ENCODE measurements at regions not wholly inside any gene's neighbourhood (a gene's known extent, or its start where the extent isn't known, plus 50 kb on each side); places are given as distances from the start of the nearest gene placed in this dataset.
"Not testable (repeated sequence)": the region's sequence is repeated elsewhere in the genome, so short reads cannot be mapped to it uniquely, and the experiment has no call there.

DNA sequence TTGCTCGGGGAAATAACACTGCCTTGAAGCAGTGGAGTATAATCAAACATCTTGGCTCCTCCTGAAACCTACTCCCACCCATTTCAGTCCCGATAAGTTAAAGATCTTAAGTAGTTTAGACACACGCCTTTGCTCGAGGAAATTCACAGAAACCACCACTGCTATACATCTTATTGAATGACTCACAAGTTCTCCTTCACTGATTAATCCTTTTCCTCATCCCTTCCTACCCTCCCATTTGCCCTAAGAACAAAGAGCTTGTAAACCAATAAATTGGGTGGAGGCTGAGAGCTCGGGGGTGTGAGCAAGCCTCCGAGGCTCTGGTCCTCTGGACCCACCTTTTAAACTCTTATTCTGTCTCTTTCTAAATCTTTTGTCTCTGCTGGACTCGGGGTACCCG is 86.5 kb downstream of the XCL2 start:
- in situ Hi-C loops (cut with HindIII; ENCODE audit: low sequenced_read_pairs) = not testable (repeated sequence)

- in situ Hi-C loops (cut with HindIII; ENCODE audit: low sequenced_read_pairs) = no loop called here
Measured at GRCh38 chr1:168455764-168456163, 88.0 kb downstream of the XCL2 start.

GRCh38 chr1:168454211-168454815 is 89.5 kb downstream of the XCL2 start:
- in situ Hi-C loops (cut with HindIII; ENCODE audit: low sequenced_read_pairs) = no loop called here

- in situ Hi-C loops (cut with HindIII; ENCODE audit: low sequenced_read_pairs) = no loop called here
Measured at GRCh38 chr1:168453056-168453455, 90.7 kb downstream of the XCL2 start.

- in situ Hi-C loops (cut with HindIII; ENCODE audit: low sequenced_read_pairs) = no loop called here
Measured at GRCh38 chr1:168452329-168452728, 91.5 kb downstream of the XCL2 start.

- in situ Hi-C loops (cut with HindIII; ENCODE audit: low sequenced_read_pairs) = no loop called here
Measured at GRCh38 chr1:168447871-168448270, 95.9 kb downstream of the XCL2 start.

DNA sequence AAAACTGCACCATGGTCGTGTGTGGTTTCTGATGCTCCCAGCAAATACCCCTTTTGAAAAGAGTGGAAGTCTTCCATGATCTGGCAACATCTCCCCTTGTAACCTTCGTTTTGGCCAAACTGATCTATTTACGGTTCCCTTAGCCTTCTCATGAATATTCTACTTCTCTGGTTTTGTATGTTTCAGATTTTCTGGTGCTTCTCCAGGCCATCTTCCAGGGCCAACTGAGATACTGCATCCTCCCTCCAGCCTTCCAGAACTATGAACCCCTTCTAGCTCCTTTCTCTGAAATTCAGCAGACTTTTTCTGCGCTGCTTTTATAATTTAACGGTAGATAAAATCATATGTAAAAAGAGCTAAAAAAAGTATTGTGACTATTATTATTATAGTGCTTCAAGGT is 97.7 kb downstream of the XCL2 start:
- in situ Hi-C loops (cut with HindIII; ENCODE audit: low sequenced_read_pairs) = no loop called here

GRCh38 chr1:168443899-168444298 is 99.9 kb downstream of the XCL2 start:
- in situ Hi-C loops (cut with HindIII; ENCODE audit: low sequenced_read_pairs) = no loop called here

GRCh38 chr1:168443356-168443755 is 100.4 kb downstream of the XCL2 start:
- in situ Hi-C loops (cut with HindIII; ENCODE audit: low sequenced_read_pairs) = no loop called here

DNA sequence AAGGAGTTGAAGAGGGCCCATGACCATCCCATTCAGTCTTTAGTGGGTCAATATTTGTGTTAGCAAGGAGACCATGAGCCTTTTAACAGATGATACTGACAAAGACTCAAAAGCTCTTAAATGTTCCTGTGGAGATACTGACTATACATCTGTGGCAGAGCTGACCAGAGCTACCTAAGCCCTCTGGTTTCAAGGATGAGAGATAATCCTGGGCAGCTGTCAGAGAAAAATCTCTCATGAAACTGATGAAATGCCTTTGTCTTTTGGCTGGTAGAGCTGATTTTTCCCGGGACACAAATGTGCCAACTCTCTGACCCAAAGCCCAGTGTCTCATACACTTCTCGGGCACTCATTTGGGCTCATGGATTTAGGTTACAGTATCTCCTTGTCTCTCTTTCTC is 100.9 kb downstream of the XCL2 start:
- in situ Hi-C loops (cut with HindIII; ENCODE audit: low sequenced_read_pairs) = no loop called here

GRCh38 chr1:168441745-168442144 is 102.1 kb downstream of the XCL2 start:
- in situ Hi-C loops (cut with HindIII; ENCODE audit: low sequenced_read_pairs) = no loop called here

GRCh38 chr1:168439456-168440375 is 104.1 kb downstream of the XCL2 start:
- in situ Hi-C loops (cut with HindIII; ENCODE audit: low sequenced_read_pairs) = no loop called here

GRCh38 chr1:168438626-168439025 is 105.2 kb downstream of the XCL2 start:
- in situ Hi-C loops (cut with HindIII; ENCODE audit: low sequenced_read_pairs) = no loop called here

DNA sequence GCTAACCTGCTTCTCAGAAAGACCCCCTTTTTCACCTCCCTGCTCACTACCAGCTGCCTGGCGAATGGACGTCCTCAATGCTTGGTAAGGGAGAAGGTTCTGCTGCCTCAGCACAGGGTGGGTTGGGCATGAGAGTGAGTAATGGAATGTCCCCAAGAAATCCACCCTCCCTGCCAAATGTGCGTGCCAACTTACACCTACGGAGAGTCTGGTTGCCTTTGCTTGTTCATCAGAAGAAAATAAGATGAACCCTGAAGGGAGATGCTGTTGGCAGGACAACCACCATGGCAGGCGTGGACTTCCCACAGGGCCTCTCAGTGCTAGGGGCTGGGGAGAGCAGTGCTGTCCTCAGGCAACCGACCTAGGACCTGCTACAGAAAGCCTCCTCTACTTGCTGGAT is 106.0 kb downstream of the XCL2 start:
- in situ Hi-C loops (cut with HindIII; ENCODE audit: low sequenced_read_pairs) = no loop called here

- in situ Hi-C loops (cut with HindIII; ENCODE audit: low sequenced_read_pairs) = no loop called here
Measured at GRCh38 chr1:168435439-168435838, 108.4 kb downstream of the XCL2 start.

- in situ Hi-C loops (cut with HindIII; ENCODE audit: low sequenced_read_pairs) = no loop called here
Measured at GRCh38 chr1:168433238-168433637, 110.6 kb downstream of the XCL2 start.

- in situ Hi-C loops (cut with HindIII; ENCODE audit: low sequenced_read_pairs) = no loop called here
Measured at GRCh38 chr1:168431882-168432281, 111.9 kb downstream of the XCL2 start.

- in situ Hi-C loops (cut with HindIII; ENCODE audit: low sequenced_read_pairs) = no loop called here
Measured at GRCh38 chr1:168430321-168430720, 113.5 kb downstream of the XCL2 start.

DNA sequence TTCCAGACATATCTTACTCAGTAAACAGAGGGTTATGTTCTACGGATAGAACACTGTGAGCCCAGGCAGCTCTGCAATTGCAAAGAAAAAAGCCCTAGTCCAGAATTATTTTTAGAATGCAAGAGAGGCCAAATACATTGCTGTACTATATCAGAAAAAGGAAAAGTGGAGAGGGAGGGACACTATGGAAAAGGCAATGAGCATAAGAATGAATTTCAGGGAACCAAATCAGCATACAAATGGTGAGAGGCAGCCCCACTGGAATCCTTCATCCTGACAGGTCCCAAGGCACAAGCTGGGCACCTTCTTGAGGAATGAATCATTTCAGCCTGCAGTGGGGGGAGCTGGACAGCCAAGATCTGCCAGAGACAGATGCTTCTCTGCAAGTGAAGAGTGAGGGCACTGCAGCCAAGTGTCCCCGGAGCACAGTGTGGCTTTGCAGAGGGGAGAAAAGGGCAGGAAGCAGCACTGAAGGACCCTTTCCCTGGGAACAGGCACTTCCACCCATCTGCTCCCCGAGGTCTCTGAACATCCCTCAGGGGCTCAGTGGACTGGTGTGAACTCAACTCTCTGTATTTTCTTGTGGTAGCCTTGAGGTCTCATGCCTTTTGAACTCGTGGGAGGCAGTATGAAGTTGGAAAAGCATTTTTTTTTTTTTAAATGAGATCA is 115.6 kb downstream of the XCL2 start:
- in situ Hi-C loops (cut with HindIII; ENCODE audit: low sequenced_read_pairs) = no loop called here

DNA sequence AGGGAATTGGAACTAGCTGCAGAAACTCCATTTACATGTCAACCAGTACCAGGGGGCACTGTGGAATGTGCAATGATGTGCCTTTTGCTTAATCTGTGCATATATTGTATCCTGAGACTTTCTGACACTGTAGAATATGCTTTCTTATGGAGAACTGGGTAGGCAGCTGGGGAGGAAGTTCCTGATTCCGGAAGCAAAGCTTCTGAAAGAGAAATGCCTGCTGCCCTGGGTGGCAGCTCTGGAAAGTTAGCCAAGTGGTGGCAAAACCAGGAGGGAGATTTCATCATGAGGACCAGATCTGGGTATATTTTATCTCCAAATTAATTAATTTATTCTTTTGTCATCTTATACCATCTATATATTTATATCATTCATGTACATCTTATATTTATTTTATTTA is 116.7 kb downstream of the XCL2 start:
- in situ Hi-C loops (cut with HindIII; ENCODE audit: low sequenced_read_pairs) = no loop called here

- in situ Hi-C loops (cut with HindIII; ENCODE audit: low sequenced_read_pairs) = no loop called here
Measured at GRCh38 chr1:168424281-168424680, 119.5 kb downstream of the XCL2 start.

Data from endothelial cell of hepatic sinusoid (primary cell).